BE2C (cell line): ENCODE measurements at regions not wholly inside any gene's neighbourhood (a gene's known extent, or its start where the extent isn't known, plus 50 kb on each side); places are given as distances from the start of the nearest gene placed in this dataset.
A peak's percentile ranks its signal among the peaks of the same experiment; 100 is the strongest.

Experiments
- DNase-seq: peaks from one replicate; pipeline ENCODE4 v3.0.0-alpha.2; 2020
- H3K27me3 ChIP-seq: fragments of 250-450 bp; sonication (Bioruptor Pico); 2 replicates; pipeline ENCODE4 v1.5.1; 2020; ENCODE audit warnings: mild to moderate bottlenecking
- H3K36me3 ChIP-seq: fragments of 250-450 bp; sonication (Bioruptor Pico); 2 replicates; pipeline ENCODE4 v1.5.1; 2020; ENCODE audit warnings: mild to moderate bottlenecking
- H3K4me1 ChIP-seq: fragments of 250-450 bp; sonication (Bioruptor Pico); 2 replicates; pipeline ENCODE4 v1.5.1; 2020
- H3K4me3 ChIP-seq: 2 replicates; pipeline ENCODE4 v1.5.1; 2011; ENCODE audit warnings: low read depth, low read length
- H3K9me3 ChIP-seq: fragments of 250-450 bp; sonication (Bioruptor Pico); 2 replicates; pipeline ENCODE4 v1.5.1; 2020
- CTCF ChIP-seq: IDR thresholded peaks from 2 replicates; pipeline ENCODE4 v1.5.1; 2012; ENCODE audit warnings: mild to moderate bottlenecking, low read depth, low read length

- TF ChIP-seq CTCF = no peak
- Histone ChIP-seq H3K36me3 (no peaks in the 10 kb centered on the region), H3K9me3 (no peaks in the 10 kb centered on the region), H3K4me3 (no peak overlapping the region), H3K4me1 (peaks cover 3% of the 10 kb centered on the region), H3K27me3 (no peaks in the 10 kb centered on the region)
- DNase-seq = no peak
Observed at GRCh38 chr6:142696123-142697000, 248.6 kb downstream of the HIVEP2 start.

DNA sequence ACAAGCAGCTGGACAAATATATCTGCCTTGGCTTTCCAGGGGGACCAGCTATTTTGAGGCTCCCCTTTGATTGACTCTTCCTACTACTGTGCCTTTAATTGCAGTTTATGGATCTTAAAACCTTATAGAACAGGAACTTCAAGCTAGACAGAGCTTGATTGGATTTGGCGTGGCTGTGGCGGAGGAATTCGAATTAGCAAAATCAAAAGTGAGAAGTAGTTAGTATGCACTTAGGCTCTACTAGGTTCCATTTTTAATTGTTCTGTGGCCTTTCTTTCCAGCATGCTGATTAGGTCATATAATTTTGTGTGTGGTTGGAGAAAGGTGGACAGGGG is 248.0 kb downstream of the HIVEP2 start:
- Histone ChIP-seq H3K4me1 (peaks cover 3% of the 10 kb centered on the region), H3K4me3 (no peak overlapping the region), H3K9me3 (no peaks in the 10 kb centered on the region), H3K27me3 (no peaks in the 10 kb centered on the region), H3K36me3 (no peaks in the 10 kb centered on the region)
- no peak for TF ChIP-seq CTCF
- no peak for DNase-seq

DNA sequence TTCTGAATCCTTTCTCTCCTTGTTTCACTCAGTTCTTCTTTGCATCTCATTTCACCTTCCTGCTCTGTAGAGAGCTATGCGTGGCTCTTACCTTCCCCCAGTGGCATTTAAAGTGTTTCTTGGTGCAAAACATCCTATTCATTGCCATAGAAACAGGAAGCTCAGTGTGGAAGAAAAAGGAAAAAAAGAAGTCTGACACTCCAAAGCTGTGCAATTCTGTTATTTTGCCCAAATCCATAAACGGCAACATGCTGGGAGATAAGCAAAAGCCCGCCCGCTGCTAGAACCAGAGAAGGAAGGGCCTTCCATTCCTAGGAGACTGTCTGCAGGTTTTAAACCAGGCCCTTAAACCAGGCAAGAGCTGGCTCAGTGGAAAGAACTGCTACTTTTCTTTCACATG is 247.1 kb downstream of the HIVEP2 start:
- Histone ChIP-seq H3K9me3 (no peaks in the 10 kb centered on the region), H3K4me1 (peaks cover 3% of the 10 kb centered on the region), H3K27me3 (no peaks in the 10 kb centered on the region), H3K4me3 (no peak overlapping the region), H3K36me3 (no peaks in the 10 kb centered on the region)
- DNase-seq = no peak
- no peak for TF ChIP-seq CTCF

DNA sequence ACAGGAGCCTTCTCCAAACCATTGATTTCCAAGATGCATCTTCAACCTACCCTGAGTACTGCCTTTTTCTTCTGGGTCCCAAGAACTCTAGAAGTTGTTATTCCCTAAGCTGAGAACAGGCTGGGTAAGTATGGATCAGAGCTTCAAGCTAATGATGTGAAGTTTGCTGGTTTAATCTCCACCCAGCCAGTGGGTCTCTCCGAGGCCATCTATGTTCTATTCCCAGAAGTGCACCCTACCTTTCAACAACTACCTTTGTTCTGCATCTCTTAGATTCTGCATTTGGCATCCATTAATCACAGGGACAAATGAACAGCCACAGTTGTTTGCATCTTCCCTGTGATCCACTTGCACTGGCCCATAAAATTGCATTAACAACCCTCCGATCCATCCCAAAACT is 246.2 kb downstream of the HIVEP2 start:
- Histone ChIP-seq H3K27me3 (no peaks in the 10 kb centered on the region), H3K36me3 (no peaks in the 10 kb centered on the region), H3K4me1 (peaks cover 9% of the 10 kb centered on the region), H3K9me3 (no peaks in the 10 kb centered on the region), H3K4me3 (no peak overlapping the region)
- DNase-seq = no peak
- TF ChIP-seq CTCF = peak; percentile 47

DNA sequence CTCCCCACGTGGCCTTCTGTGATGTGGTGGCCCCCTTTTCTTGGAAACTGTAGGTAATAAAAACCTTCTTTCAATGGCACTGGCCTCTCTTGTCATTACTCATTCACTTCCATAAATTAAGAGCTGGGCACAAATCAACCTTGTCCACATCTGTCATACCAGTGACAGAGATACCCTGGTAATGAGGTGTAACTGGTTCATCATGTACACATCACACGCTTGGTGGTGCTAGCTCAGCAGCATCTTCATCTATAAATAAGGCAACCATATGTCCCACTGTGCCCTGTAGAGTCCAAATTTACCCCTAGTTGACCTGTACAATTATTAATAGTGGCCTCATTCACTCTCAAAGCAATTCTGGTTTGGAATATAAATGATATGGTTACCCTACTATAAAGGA is 245.6 kb downstream of the HIVEP2 start:
- no peak for TF ChIP-seq CTCF
- Histone ChIP-seq H3K4me3 (no peak overlapping the region), H3K9me3 (no peaks in the 10 kb centered on the region), H3K36me3 (no peaks in the 10 kb centered on the region), H3K4me1 (peaks cover 10% of the 10 kb centered on the region), H3K27me3 (no peaks in the 10 kb centered on the region)
- no peak for DNase-seq

DNA sequence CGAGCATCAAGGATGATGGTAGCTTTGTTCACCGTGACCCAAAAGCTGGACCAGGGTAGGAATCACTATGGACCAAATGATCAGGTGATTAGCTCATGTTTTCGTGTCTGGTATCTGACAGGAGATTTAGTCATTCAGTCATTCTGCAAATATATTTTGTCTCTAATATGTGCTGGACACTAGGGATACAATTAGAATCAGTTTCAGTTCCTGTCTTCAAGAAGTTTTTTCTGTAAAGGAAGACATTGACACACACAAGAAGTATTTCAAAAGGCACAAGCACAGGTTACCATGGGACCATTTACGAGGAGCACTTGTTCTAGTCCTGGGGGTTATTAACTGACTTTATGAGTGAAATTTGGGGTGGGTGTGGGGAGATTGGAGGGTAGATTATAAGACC is 244.9 kb downstream of the HIVEP2 start:
- no peaks in the 10 kb centered on the region for H3K27me3 ChIP-seq
- H3K4me3 ChIP-seq = no peak overlapping the region
- DNase-seq = no peak
- no peaks in the 10 kb centered on the region for H3K36me3 ChIP-seq
- H3K9me3 ChIP-seq = no peaks in the 10 kb centered on the region
- H3K4me1 ChIP-seq = peaks cover 10% of the 10 kb centered on the region
- no peak for TF ChIP-seq CTCF
